ENCODE measurements at regions not wholly inside any gene's neighbourhood (a gene's known extent, or its start where the extent isn't known, plus 50 kb on each side); places are given as distances from the start of the nearest gene placed in this dataset.

GRCh38 chr4:180100433-180101344, 2142.5 kb upstream of the TENM3 start:
- H3K36me3 ChIP-seq = no peaks in the 10 kb centered on the region
- no peak overlapping the region for H3K4me3 ChIP-seq (ENCODE audit: low read depth, low read length)
- no peaks in the 10 kb centered on the region for H3K9me3 ChIP-seq
- TF ChIP-seq, protein P1, sequence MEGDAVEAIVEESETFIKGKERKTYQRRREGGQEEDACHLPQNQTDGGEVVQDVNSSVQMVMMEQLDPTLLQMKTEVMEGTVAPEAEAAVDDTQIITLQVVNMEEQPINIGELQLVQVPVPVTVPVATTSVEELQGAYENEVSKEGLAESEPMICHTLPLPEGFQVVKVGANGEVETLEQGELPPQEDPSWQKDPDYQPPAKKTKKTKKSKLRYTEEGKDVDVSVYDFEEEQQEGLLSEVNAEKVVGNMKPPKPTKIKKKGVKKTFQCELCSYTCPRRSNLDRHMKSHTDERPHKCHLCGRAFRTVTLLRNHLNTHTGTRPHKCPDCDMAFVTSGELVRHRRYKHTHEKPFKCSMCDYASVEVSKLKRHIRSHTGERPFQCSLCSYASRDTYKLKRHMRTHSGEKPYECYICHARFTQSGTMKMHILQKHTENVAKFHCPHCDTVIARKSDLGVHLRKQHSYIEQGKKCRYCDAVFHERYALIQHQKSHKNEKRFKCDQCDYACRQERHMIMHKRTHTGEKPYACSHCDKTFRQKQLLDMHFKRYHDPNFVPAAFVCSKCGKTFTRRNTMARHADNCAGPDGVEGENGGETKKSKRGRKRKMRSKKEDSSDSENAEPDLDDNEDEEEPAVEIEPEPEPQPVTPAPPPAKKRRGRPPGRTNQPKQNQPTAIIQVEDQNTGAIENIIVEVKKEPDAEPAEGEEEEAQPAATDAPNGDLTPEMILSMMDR (IDR thresholded peaks at IDR 0.05; ENCODE audit: low read depth, low read length) = no peak
- DNase-seq = no peak
- H3K27me3 ChIP-seq = no peaks in the 10 kb centered on the region
- peaks cover 7% of the 10 kb centered on the region for H3K4me1 ChIP-seq

DNA sequence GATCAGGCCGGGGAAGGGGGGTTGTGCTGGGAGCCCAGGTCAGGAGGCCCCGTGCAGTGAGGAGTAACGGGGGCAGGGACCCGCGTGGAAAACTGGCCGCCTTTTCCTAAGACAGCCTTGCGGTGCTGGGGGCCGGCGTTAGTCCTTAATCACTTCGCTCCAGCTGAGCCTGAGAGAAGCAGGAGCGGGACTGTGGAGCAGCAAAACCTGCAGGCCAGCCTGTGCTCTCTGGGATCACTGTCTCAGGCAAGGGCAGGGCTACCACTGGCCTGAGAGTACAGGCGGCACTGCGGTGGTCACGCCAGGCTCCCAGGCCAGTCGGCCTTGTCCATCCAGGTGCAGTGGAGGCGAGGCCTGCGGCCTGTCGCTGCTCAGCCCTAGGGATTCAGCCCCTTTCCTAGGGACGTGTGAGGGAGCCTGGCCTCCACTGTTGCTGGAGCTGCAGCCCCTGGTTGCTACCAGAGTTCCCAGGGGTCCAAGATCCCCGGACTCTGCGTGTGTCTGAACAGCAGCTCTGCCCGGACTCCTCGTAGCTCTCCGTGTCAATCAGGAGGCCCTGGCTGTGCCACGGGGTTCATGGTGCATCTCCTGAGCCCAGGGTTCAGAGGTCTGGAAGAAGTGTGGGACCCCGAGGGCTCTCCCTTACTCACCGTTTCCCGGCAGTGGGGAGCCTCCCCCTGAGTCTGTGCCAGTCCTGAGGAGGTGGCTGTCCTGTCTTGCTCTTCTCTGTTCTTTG, 2141.7 kb upstream of the TENM3 start:
- H3K27me3 ChIP-seq = no peaks in the 10 kb centered on the region
- DNase-seq = no peak
- no peak overlapping the region for H3K4me3 ChIP-seq (ENCODE audit: low read depth, low read length)
- TF ChIP-seq, protein P1 (IDR thresholded peaks at IDR 0.05; ENCODE audit: low read depth, low read length) = no peak
- no peaks in the 10 kb centered on the region for H3K9me3 ChIP-seq
- peaks cover 7% of the 10 kb centered on the region for H3K4me1 ChIP-seq
- no peaks in the 10 kb centered on the region for H3K36me3 ChIP-seq

- TF ChIP-seq, protein P1 (IDR thresholded peaks at IDR 0.05; ENCODE audit: low read depth, low read length) = no peak
- Histone ChIP-seq H3K4me1 (peaks cover 7% of the 10 kb centered on the region), H3K36me3 (no peaks in the 10 kb centered on the region), H3K27me3 (no peaks in the 10 kb centered on the region), H3K9me3 (no peaks in the 10 kb centered on the region), H3K4me3 (ENCODE audit: low read depth, low read length) (no peak overlapping the region)
- DNase-seq = no peak
Measured at GRCh38 chr4:180103794-180104193, 2139.4 kb upstream of the TENM3 start.

GRCh38 chr4:180105362-180105761, 2137.8 kb upstream of the TENM3 start:
- no peaks in the 10 kb centered on the region for H3K27me3 ChIP-seq
- H3K36me3 ChIP-seq = no peaks in the 10 kb centered on the region
- H3K4me3 ChIP-seq (ENCODE audit: low read depth, low read length) = no peak overlapping the region
- peaks cover under 1% of the 10 kb centered on the region for H3K4me1 ChIP-seq
- no peaks in the 10 kb centered on the region for H3K9me3 ChIP-seq
- TF ChIP-seq, protein P1 (IDR thresholded peaks at IDR 0.05; ENCODE audit: low read depth, low read length) = no peak
- DNase-seq = no peak

- no peak for DNase-seq
- Histone ChIP-seq H3K4me1 (no peaks in the 10 kb centered on the region), H3K36me3 (no peaks in the 10 kb centered on the region)
Measured at GRCh38 chr4:180106122-180106521, 2137.1 kb upstream of the TENM3 start.

More at GRCh38 chr4:180106122-180106521, 2137.1 kb upstream of the TENM3 start:
- H3K9me3 ChIP-seq = no peaks in the 10 kb centered on the region
- H3K27me3 ChIP-seq = no peaks in the 10 kb centered on the region
- TF ChIP-seq, protein P1 (IDR thresholded peaks at IDR 0.05; ENCODE audit: low read depth, low read length) = no peak
- H3K4me3 ChIP-seq (ENCODE audit: low read depth, low read length) = no peak overlapping the region
